H1 (cell line): ENCODE measurements at regions not wholly inside any gene's neighbourhood (a gene's known extent, or its start where the extent isn't known, plus 50 kb on each side); places are given as distances from the start of the nearest gene placed in this dataset.

ENCODE experiments used
- CTCF ChIA-PET: fragments of 300-600 bp; sonication (Branson Sonifier 250); formaldehyde crosslinking; loops from one replicate; lab custom pipeline; 2021; ENCODE audit not compliant: partially characterized antibody; lab: Charles Lee
- POLR2A ChIA-PET: fragments of 300-600 bp; sonication (Branson Sonifier 250); formaldehyde crosslinking; loops from one replicate; lab custom pipeline; 2021; ENCODE audit warnings: inconsistent platforms; ENCODE audit not compliant: partially characterized antibody; lab: Charles Lee
- DNase-seq, 2 experiments: peaks; one replicate each; pipeline versions ENCODE4 v3.0.0 to v3.0.0-alpha.2; 2010 to 2022; ENCODE audit warnings: low spot score in 2 of 2, low read depth in 1 of 2, mixed read lengths in 1 of 2
- FAIRE-seq: peaks from 2 replicates; lab custom pipeline; 2011; peaks lifted over from hg19 to GRCh38; lab: Jason Lieb, UNC
- H2AFZ ChIP-seq: 2 replicates; pipeline ENCODE4 v1.8.1; 2012; ENCODE audit warnings: low read length, inconsistent platforms
- H2AK5ac ChIP-seq: 2 replicates; pipeline ENCODE4 v1.6.1; 2013; ENCODE audit warnings: low read depth, low read length
- H2BK120ac ChIP-seq: replicated peaks from 2 replicates; pipeline ENCODE3; 2013; ENCODE audit warnings: low read depth, low read length, inconsistent platforms
- H2BK12ac ChIP-seq: 2 replicates; pipeline ENCODE4 v1.6.1; 2013; ENCODE audit warnings: low read depth, low read length
- H2BK15ac ChIP-seq: 2 replicates; pipeline ENCODE4 v1.6.1; 2013; ENCODE audit warnings: low read length
- H2BK20ac ChIP-seq: 2 replicates; pipeline ENCODE4 v1.6.1; 2013; ENCODE audit warnings: low read length
- H2BK5ac ChIP-seq: 2 replicates; pipeline ENCODE4 v1.6.1; 2013; ENCODE audit warnings: low read depth, low read length
- H3K14ac ChIP-seq: 2 replicates; pipeline ENCODE4 v1.6.1; 2013; ENCODE audit warnings: inconsistent platforms; ENCODE audit not compliant: insufficient read length
- H3K18ac ChIP-seq: 2 replicates; pipeline ENCODE4 v1.6.1; 2013; ENCODE audit warnings: low read length; ENCODE audit errors: extremely low read depth
- H3K23ac ChIP-seq: 2 replicates; pipeline ENCODE4 v1.6.1; 2013; ENCODE audit warnings: inconsistent platforms; ENCODE audit not compliant: insufficient read length
- H3K23me2 ChIP-seq: 2 replicates; pipeline ENCODE4 v1.6.1; 2013; ENCODE audit warnings: low read depth, low read length
- H3K27ac ChIP-seq: 2 replicates; pipeline ENCODE4 v1.6.1; 2011; ENCODE audit warnings: low read depth, low read length, inconsistent platforms
- H3K27me3 ChIP-seq, 4 experiments: replicated peaks in 1 of 4; 1 replicate in 1 of 4; 2 replicates in 3 of 4; pipeline versions ENCODE4 v1.6.1 to v1.8.1; 2011 to 2013; ENCODE audit warnings: low read length in 3 of 4, mild to moderate bottlenecking in 3 of 4, inconsistent platforms in 2 of 4, mixed read lengths in 2 of 4, moderate library complexity in 1 of 4; ENCODE audit not compliant: control insufficient read depth in 3 of 4, insufficient read depth in 3 of 4; ENCODE audit errors: extremely low read depth in 1 of 4
- H3K36me3 ChIP-seq, 4 experiments: 2 replicates each; pipeline versions ENCODE4 v1.6.1 to v1.8.1; 2011 to 2013; ENCODE audit warnings: mild to moderate bottlenecking in 4 of 4, low read length in 3 of 4, moderate library complexity in 2 of 4, control low read depth in 1 of 4, inconsistent platforms in 1 of 4; ENCODE audit not compliant: insufficient read depth in 4 of 4, control insufficient read depth in 2 of 4
- H3K4ac ChIP-seq: replicated peaks from 2 replicates; pipeline ENCODE3; 2013; ENCODE audit warnings: low read length, low read depth, mixed read lengths, inconsistent platforms; ENCODE audit not compliant: insufficient read length
- H3K4me1 ChIP-seq, 4 experiments: replicated peaks in 1 of 4; 1 replicate in 1 of 4; 2 replicates in 3 of 4; pipeline versions ENCODE4 v1.6.1 to v1.8.1; 2011 to 2013; ENCODE audit warnings: low read length in 3 of 4, inconsistent platforms in 2 of 4, mixed read lengths in 1 of 4; ENCODE audit not compliant: insufficient read depth in 4 of 4, control insufficient read depth in 3 of 4
- H3K4me2 ChIP-seq, 2 experiments: 2 replicates each; pipeline versions ENCODE4 v1.6.1 to v1.8.1; 2011 to 2013; ENCODE audit warnings: low read depth in 2 of 2, low read length in 2 of 2, control low read depth in 1 of 2, inconsistent platforms in 1 of 2, mild to moderate bottlenecking in 1 of 2; ENCODE audit not compliant: insufficient read depth in 1 of 2
- H3K4me3 ChIP-seq, 4 experiments: fragments of 200-600, 300-600 bp in 1 of 4; sonication (generic), shearing (Covaris generic), sonication (Bioruptor Twin) in 1 of 4; 2 replicates each; pipeline versions ENCODE4 v1.5.1 to v1.8.1; 2011 to 2016; ENCODE audit warnings: low read length in 4 of 4, low read depth in 3 of 4, control low read depth in 2 of 4, inconsistent platforms in 2 of 4, mild to moderate bottlenecking in 2 of 4, mixed read lengths in 1 of 4, moderate library complexity in 1 of 4; ENCODE audit not compliant: insufficient read depth in 2 of 4; ENCODE audit errors: extremely low read depth in 1 of 4
- H3K56ac ChIP-seq: replicated peaks from 2 replicates; pipeline ENCODE3; 2013; ENCODE audit warnings: low read depth, mild to moderate bottlenecking, mixed read lengths, low read length, inconsistent platforms; ENCODE audit not compliant: insufficient read length
- H3K79me1 ChIP-seq: 2 replicates; pipeline ENCODE4 v1.6.1; 2013; ENCODE audit warnings: low read depth, low read length, control low read depth
- H3K79me2 ChIP-seq, 2 experiments: 2 replicates each; pipeline versions ENCODE4 v1.6.1 to v1.8.1; 2012 to 2013; ENCODE audit warnings: low read length in 2 of 2, mild to moderate bottlenecking in 2 of 2, inconsistent platforms in 1 of 2; ENCODE audit not compliant: insufficient read depth in 2 of 2, control insufficient read depth in 1 of 2
- H3K9ac ChIP-seq, 4 experiments: replicated peaks in 1 of 4; 1 replicate in 1 of 4; 2 replicates in 3 of 4; pipeline versions ENCODE4 v1.6.1 to v1.8.1; 2011 to 2013; ENCODE audit warnings: low read depth in 3 of 4, low read length in 3 of 4, control low read depth in 2 of 4, mild to moderate bottlenecking in 2 of 4, moderate library complexity in 2 of 4, inconsistent platforms in 1 of 4; ENCODE audit errors: extremely low read depth in 1 of 4
- H3K9me3 ChIP-seq, 2 experiments: 2 replicates each; pipeline versions ENCODE4 v1.6.1 to v1.8.1; 2012 to 2013; ENCODE audit warnings: mild to moderate bottlenecking in 2 of 2, moderate library complexity in 2 of 2, control low read depth in 1 of 2, inconsistent platforms in 1 of 2, low read depth in 1 of 2, low read length in 1 of 2, mixed read lengths in 1 of 2; ENCODE audit not compliant: insufficient read depth in 2 of 2
- H4K20me1 ChIP-seq, 2 experiments: replicated peaks in 1 of 2; 2 replicates each; pipeline versions ENCODE3 to v1.8.1; 2011 to 2013; ENCODE audit warnings: inconsistent platforms in 2 of 2, low read length in 2 of 2, mild to moderate bottlenecking in 1 of 2; ENCODE audit not compliant: insufficient read depth in 2 of 2, control insufficient read depth in 1 of 2
- H4K5ac ChIP-seq: 2 replicates; pipeline ENCODE4 v1.6.1; 2013; ENCODE audit warnings: low read length, low read depth, mixed read lengths, inconsistent platforms; ENCODE audit not compliant: insufficient read length
- H4K8ac ChIP-seq: 2 replicates; pipeline ENCODE4 v1.8.0; 2013; ENCODE audit warnings: mild to moderate bottlenecking, moderate library complexity, low read length, inconsistent platforms; ENCODE audit not compliant: insufficient read depth; ENCODE audit errors: extremely low read depth
- H4K91ac ChIP-seq: replicated peaks from 2 replicates; pipeline ENCODE3; 2013; ENCODE audit warnings: low read length, mixed read lengths, inconsistent platforms; ENCODE audit not compliant: insufficient read length
- ASH2L ChIP-seq: fragments of 200-600, 300-600 bp; sonication (generic); IDR thresholded peaks from one replicate; pipeline ENCODE4 v1.7.1; 2017; ENCODE audit warnings: low read length
- ATF2 ChIP-seq: IDR thresholded peaks from 2 replicates; pipeline ENCODE4 v1.6.1; 2012; ENCODE audit warnings: low read length, inconsistent platforms
- CBX5 ChIP-seq: fragments of 300-800, 300-1000 bp; sonication (generic); IDR thresholded peaks from 2 replicates; pipeline ENCODE4 v1.7.1; 2016; ENCODE audit warnings: antibody characterized with exemption, low read length, low read depth
- CBX8 ChIP-seq: fragments of 300-800, 300-1000 bp; sonication (generic); IDR thresholded peaks from 2 replicates; pipeline ENCODE4 v1.7.1; 2016; ENCODE audit warnings: low read depth, low read length, borderline replicate concordance
- HDAC6 ChIP-seq: IDR thresholded peaks from one replicate; pipeline ENCODE4 v1.7.1; 2012; ENCODE audit warnings: low read depth, mild to moderate bottlenecking, inconsistent platforms, low read length, moderate library complexity
- JUN ChIP-seq: IDR thresholded peaks from 2 replicates; pipeline ENCODE4 v1.6.1; 2011; ENCODE audit warnings: low read depth, mild to moderate bottlenecking, improper control_type of control experiment, low read length
- JUND ChIP-seq: IDR thresholded peaks from 2 replicates; pipeline ENCODE4 v1.6.1; 2011; ENCODE audit warnings: mild to moderate bottlenecking, improper control_type of control experiment, low read length
- MAX ChIP-seq: IDR thresholded peaks from 2 replicates; pipeline ENCODE4 v1.6.1; 2012; ENCODE audit warnings: inconsistent platforms
- NRF1 ChIP-seq: IDR thresholded peaks from 2 replicates; pipeline ENCODE4 v1.6.1; 2011; ENCODE audit warnings: mild to moderate bottlenecking, low read depth, low read length, improper control_type of control experiment
- RFX5 ChIP-seq: IDR thresholded peaks from 2 replicates; pipeline ENCODE4 v1.6.1; 2011; ENCODE audit warnings: low read depth, low read length, improper control_type of control experiment, borderline replicate concordance
- SP1 ChIP-seq: IDR thresholded peaks from 2 replicates; pipeline ENCODE4 v1.6.1; 2011; ENCODE audit warnings: low read depth, low read length
- TBP ChIP-seq: IDR thresholded peaks from 2 replicates; pipeline ENCODE4 v1.6.1; 2011; ENCODE audit warnings: low read depth, low read length, improper control_type of control experiment
- YY1 ChIP-seq: IDR thresholded peaks from 2 replicates; pipeline ENCODE4 v1.6.1; 2011; ENCODE audit warnings: low read depth, mild to moderate bottlenecking, low read length
- WGBS, 2 experiments: shearing (Covaris generic) in 1 of 2; methylation state at CpG; one replicate each; pipeline versions ENCODE4 v1.1.6 to v1.1.7; 2013 to 2015; ENCODE audit warnings: low lambda C conversion rate in 2 of 2, mixed read lengths in 2 of 2, inconsistent platforms in 1 of 2, low coverage in 1 of 2, missing lambda C conversion rate in 1 of 2; ENCODE audit not compliant: insufficient replicate concordance in 2 of 2, insufficient coverage in 1 of 2, insufficient read length in 1 of 2; ENCODE audit errors: extremely low coverage in 1 of 2, missing lambda C conversion rate in 1 of 2; 5-methylcytosine and 5-hydroxymethylcytosine counted together

- no peaks in the 10 kb centered on the region for H3K79me1 ChIP-seq
- H3K79me2 ChIP-seq: no peaks in the 10 kb centered on the region
- peak overlapping the region; percentile 29; the same call in 1 of the 2 replicates for H2AFZ ChIP-seq
- no peaks in the 10 kb centered on the region for H3K36me3 ChIP-seq
- no peak overlapping the region for H4K5ac ChIP-seq
- no peaks in the 10 kb centered on the region for H3K27me3 ChIP-seq
- TF ChIP-seq JUND (no peak), ASH2L (no peak), CBX5 (no peak), YY1 (no peak), RFX5 (no peak), CBX8 (no peak), MAX (no peak), NRF1 (no peak), TBP (no peak), JUN (no peak), ATF2 (no peak), HDAC6 (no peak), SP1 (no peak)
- H3K4me3 ChIP-seq: no peak overlapping the region
- H3K23ac ChIP-seq: no peak overlapping the region
- no peak overlapping the region for H3K27ac ChIP-seq
- H3K4me1 ChIP-seq: no peaks in the 10 kb centered on the region; a peak in 1 of 7 replicates
- 96% methylated on average over 8 of the region's 8 CpGs; no CpG with 5 or more reads in 1 of the 2 experiments for WGBS, 2 experiments
- H3K4ac ChIP-seq: no peak overlapping the region
- no peak overlapping the region for H3K14ac ChIP-seq
- H2BK5ac ChIP-seq: no peak overlapping the region
- H4K91ac ChIP-seq: no peak overlapping the region
- no peak overlapping the region for H2BK120ac ChIP-seq
- H3K9me3 ChIP-seq: no peaks in the 10 kb centered on the region
- FAIRE-seq (no peak), DNase-seq (no peak)
- H3K4me2 ChIP-seq: no peak overlapping the region
- no peak overlapping the region for H3K9ac ChIP-seq
- H2AK5ac ChIP-seq: no peak overlapping the region
- no peak overlapping the region for H2BK15ac ChIP-seq
- H2BK12ac ChIP-seq: no peak overlapping the region
- POLR2A ChIA-PET: interaction anchor here (1.0 kb wide), 1 partner anchor 11 kb away, joined by 3 read pairs; no protein-coding TSS in a partner anchor
- no peak overlapping the region for H2BK20ac ChIP-seq
- no peak overlapping the region for H3K56ac ChIP-seq
- CTCF ChIA-PET: no interaction called here
- no peak overlapping the region for H3K18ac ChIP-seq
- no peak overlapping the region for H4K8ac ChIP-seq
- no peaks in the 10 kb centered on the region for H4K20me1 ChIP-seq
- no peaks in the 10 kb centered on the region for H3K23me2 ChIP-seq
Measured at GRCh38 chr12:33678221-33678964, 238.8 kb upstream of the SYT10 start.
